Esophagus muscularis mucosa (tissue), 4 donors: ENCODE measurements at regions not wholly inside any gene's neighbourhood (a gene's known extent, or its start where the extent isn't known, plus 50 kb on each side); places are given as distances from the start of the nearest gene placed in this dataset.

Source experiments
- DNase-seq: peaks from one replicate; pipeline ENCODE4 v3.0.0-alpha.2; 2017; ENCODE audit errors: extremely low spot score
- H3K27ac ChIP-seq, 4 donors: fragments of 200-600 bp; sonication (generic); replicated peaks in 1 of 4; 1 replicate in 3 of 4; 2 replicates in 1 of 4; pipeline ENCODE4 v1.5.1; 2016 to 2019; ENCODE audit warnings: mild to moderate bottlenecking in 1 of 4
- H3K27me3 ChIP-seq, 4 donors: fragments of 200-600 bp; sonication (generic); one replicate each; pipeline versions ENCODE4 v1.5.1 to v1.6.0; 2016 to 2019
- H3K36me3 ChIP-seq, 4 donors: fragments of 200-600 bp; sonication (generic); one replicate each; pipeline ENCODE4 v1.5.1; 2016 to 2019
- H3K4me1 ChIP-seq, 4 donors: fragments of 200-600 bp; sonication (generic); one replicate each; pipeline ENCODE4 v1.5.1; 2016 to 2019
- H3K4me3 ChIP-seq, 4 donors: fragments of 200-600 bp; sonication (generic); 1 replicate in 2 of 4; 2 replicates in 2 of 4; pipeline ENCODE4 v1.5.1; 2016 to 2019; ENCODE audit warnings: mild to moderate bottlenecking in 4 of 4, moderate library complexity in 1 of 4
- H3K9me3 ChIP-seq, 4 donors: fragments of 200-600 bp; sonication (generic); 1 replicate in 3 of 4; 2 replicates in 1 of 4; pipeline ENCODE4 v1.5.1; 2016 to 2019
- EP300 ChIP-seq: sonication (generic); formaldehyde crosslinking; IDR thresholded peaks from one replicate; pipeline ENCODE4 v1.6.1; 2017; ENCODE audit warnings: antibody characterized with exemption
- POLR2A ChIP-seq: fragments of 450-650 bp; IDR thresholded peaks from one replicate; pipeline ENCODE4 v1.6.1; 2017; ENCODE audit warnings: antibody characterized with exemption, moderate library complexity, mild to moderate bottlenecking, low read depth
- POLR2AphosphoS5 ChIP-seq, 2 donors: sonication (generic); formaldehyde crosslinking; IDR thresholded peaks; one replicate each; pipeline ENCODE4 v1.6.1; 2017; ENCODE audit warnings: antibody characterized with exemption in 2 of 2
- WGBS: methylation state at CpG from one replicate; pipeline ENCODE4 v1.1.5; 2018; 5-methylcytosine and 5-hydroxymethylcytosine counted together
- intact Hi-C: fragments of 100-400 bp; cut with DNase I; formaldehyde crosslinking; loops from one replicate; pipeline ENCODE4 v1.15.1; 2023
- TF ChIP-seq, protein P1 (sequence below), 3 experiments: fragments of 200-600 bp in 2 of 3; fragments of 450-650 bp in 1 of 3; sonication (generic) in 2 of 3; IDR thresholded peaks; one replicate each; pipeline ENCODE4 v1.5.1; 2017 to 2019; ENCODE audit warnings: antibody characterized with exemption in 3 of 3, mild to moderate bottlenecking in 2 of 3, moderate library complexity in 1 of 3

DNA sequence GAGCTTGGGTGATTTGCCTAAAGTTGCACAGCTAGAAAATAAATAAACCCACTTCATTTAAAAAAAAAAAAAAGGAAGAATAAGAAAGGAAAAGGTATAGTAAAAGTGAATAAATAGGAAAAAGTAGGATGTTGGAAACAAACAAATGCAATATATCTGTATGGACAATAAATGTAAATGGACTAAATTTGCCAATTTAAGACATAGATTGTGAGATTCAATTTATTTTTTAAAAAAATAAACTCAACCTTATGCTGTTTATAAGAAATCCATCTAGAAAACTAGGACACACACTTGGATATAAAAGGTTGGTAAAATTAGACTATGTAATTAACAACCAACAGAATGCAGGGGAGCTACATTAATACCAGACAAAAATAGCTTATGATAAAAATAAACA lies 300.0 kb downstream of the AJAP1 start:
- DNase-seq = no peak
- no peak overlapping the region for H3K4me3 ChIP-seq
- no peaks in the 10 kb centered on the region for H3K36me3 ChIP-seq
- intact Hi-C loops = no loop called here
- peaks cover 0 to 40% (median 24%) of the 10 kb centered on the region in 4 donors for H3K9me3 ChIP-seq
- no peaks in the 10 kb centered on the region for H3K4me1 ChIP-seq
- no peak overlapping the region for H3K27ac ChIP-seq
- H3K27me3 ChIP-seq = peaks cover 0 to 10% (median 0%) of the 10 kb centered on the region in 4 donors
- TF ChIP-seq, protein P1, sequence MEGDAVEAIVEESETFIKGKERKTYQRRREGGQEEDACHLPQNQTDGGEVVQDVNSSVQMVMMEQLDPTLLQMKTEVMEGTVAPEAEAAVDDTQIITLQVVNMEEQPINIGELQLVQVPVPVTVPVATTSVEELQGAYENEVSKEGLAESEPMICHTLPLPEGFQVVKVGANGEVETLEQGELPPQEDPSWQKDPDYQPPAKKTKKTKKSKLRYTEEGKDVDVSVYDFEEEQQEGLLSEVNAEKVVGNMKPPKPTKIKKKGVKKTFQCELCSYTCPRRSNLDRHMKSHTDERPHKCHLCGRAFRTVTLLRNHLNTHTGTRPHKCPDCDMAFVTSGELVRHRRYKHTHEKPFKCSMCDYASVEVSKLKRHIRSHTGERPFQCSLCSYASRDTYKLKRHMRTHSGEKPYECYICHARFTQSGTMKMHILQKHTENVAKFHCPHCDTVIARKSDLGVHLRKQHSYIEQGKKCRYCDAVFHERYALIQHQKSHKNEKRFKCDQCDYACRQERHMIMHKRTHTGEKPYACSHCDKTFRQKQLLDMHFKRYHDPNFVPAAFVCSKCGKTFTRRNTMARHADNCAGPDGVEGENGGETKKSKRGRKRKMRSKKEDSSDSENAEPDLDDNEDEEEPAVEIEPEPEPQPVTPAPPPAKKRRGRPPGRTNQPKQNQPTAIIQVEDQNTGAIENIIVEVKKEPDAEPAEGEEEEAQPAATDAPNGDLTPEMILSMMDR (IDR thresholded peaks at IDR 0.05) = no peak

DNA sequence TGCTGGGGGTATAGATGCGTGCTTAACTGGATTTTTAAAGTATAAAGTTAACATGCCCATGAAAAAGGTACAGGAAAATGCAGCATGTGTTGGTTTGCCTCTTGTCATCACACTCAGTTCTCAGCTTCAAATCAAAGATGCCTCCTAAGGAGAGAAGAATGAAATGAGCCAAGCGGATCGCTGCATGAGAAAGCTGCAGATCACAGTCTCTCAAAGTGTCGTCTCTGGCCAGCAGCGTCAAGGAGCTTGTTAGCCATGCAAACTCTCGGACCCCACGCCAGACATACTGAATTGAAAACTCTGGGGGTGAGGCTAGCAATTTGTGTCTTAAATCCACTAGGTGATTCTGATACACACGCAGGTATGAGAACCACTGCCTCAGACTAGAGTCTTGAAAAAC lies 297.2 kb downstream of the AJAP1 start:
- peaks cover 0 to 40% (median 24%) of the 10 kb centered on the region in 4 donors for H3K9me3 ChIP-seq
- no peaks in the 10 kb centered on the region for H3K4me1 ChIP-seq
- no peak overlapping the region for H3K27ac ChIP-seq
- H3K27me3 ChIP-seq = peaks cover 0 to 13% (median 0%) of the 10 kb centered on the region in 4 donors
- DNase-seq = no peak
- 89% methylated on average over 8 of the region's 8 CpGs for WGBS
- TF ChIP-seq, protein P1 (IDR thresholded peaks at IDR 0.05) = no peak
- TF ChIP-seq POLR2A (no peak), EP300 (no peak), POLR2AphosphoS5 (IDR thresholded peaks at IDR 0.05) (no peak)
- H3K36me3 ChIP-seq = no peaks in the 10 kb centered on the region
- intact Hi-C loops = no loop called here
- no peak overlapping the region for H3K4me3 ChIP-seq

DNA sequence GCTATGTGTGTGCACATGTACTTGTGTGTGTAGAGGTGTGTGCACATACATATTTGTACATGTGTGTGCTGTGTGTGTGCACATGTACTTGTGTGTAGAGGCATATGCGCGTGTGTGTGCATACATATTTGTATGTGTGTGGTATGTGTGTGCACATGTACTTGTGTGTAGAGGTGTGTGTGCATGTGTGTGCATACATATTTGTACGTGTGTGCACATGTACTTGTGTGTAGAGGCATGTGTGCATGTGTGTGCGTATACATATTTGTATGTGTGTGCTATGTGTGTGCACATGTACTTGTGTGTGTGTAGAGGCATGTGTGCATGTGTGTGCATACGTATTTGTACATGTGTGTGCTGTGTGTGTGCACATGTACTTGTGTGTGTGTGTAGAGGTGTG lies 291.9 kb downstream of the AJAP1 start:
- no peak for DNase-seq
- H3K4me3 ChIP-seq = no peak overlapping the region
- 82% methylated on average over 5 of the region's 5 CpGs for WGBS
- H3K36me3 ChIP-seq = no peaks in the 10 kb centered on the region
- no peak for TF ChIP-seq POLR2A
- no peak for TF ChIP-seq EP300
- H3K9me3 ChIP-seq = no peaks in the 10 kb centered on the region
- peaks cover 0 to 24% (median 0%) of the 10 kb centered on the region in 4 donors for H3K27me3 ChIP-seq
- H3K4me1 ChIP-seq = peaks cover 0 to 6% (median 0%) of the 10 kb centered on the region in 4 donors
- intact Hi-C loops = no loop called here
- H3K27ac ChIP-seq = no peak overlapping the region

DNA sequence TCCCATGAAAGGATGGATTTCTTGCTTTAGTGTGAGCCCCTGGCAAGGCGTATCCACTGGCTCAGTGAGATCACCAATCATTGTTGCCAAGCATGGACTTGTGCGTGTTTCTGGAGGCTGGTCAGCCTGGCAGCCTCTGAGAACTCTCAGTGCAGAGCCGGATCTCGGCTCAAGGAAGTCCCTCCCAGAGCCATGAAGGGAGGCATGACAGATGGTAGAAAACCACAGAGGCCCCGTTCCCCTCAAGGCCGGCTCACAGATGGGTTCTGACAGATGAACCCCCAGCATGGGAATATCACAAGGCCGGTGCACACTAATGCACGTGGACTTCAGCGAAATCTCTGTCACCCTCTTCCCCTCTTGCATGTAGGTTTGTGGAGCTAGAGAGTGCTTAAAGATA lies 290.5 kb downstream of the AJAP1 start:
- intact Hi-C loops = no loop called here
- Histone ChIP-seq H3K27me3 (peaks cover 0 to 27% (median 0%) of the 10 kb centered on the region in 4 donors), H3K9me3 (no peaks in the 10 kb centered on the region), H3K27ac (no peak overlapping the region), H3K4me3 (no peak overlapping the region), H3K36me3 (no peaks in the 10 kb centered on the region), H3K4me1 (peaks cover 0 to 6% (median 0%) of the 10 kb centered on the region in 4 donors)
- WGBS = 89% methylated on average over 8 of the region's 9 CpGs
- TF ChIP-seq EP300 (no peak), POLR2AphosphoS5 (IDR thresholded peaks at IDR 0.05) (no peak), POLR2A (no peak)
- TF ChIP-seq, protein P1 (IDR thresholded peaks at IDR 0.05) = no peak
- no peak for DNase-seq

DNA sequence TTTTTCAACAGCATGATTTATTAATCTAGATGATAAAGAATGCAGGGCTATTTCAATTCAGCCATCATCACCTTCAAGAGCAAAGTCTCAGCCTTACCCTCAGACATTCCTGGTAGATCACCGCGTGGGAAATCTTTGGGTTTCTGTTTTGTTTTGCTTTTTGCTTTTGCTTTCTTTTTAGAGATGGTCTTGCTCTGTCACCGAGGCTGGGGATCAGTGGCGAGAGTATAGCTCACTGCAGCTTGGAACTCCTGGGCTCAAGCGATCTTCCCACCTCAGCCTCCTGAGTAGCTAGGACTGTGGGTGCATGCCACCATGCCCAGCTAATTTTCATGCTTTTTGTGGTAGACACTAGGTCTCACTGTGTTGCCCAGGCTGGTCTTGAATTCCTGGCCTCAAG lies 289.7 kb downstream of the AJAP1 start:
- DNase-seq = no peak
- H3K4me1 ChIP-seq = peaks cover 0 to 6% (median 0%) of the 10 kb centered on the region in 4 donors
- no peak overlapping the region for H3K4me3 ChIP-seq
- TF ChIP-seq, protein P1 (IDR thresholded peaks at IDR 0.05) = no peak
- TF ChIP-seq EP300 = no peak
- intact Hi-C loops = no loop called here
- H3K27ac ChIP-seq = no peak overlapping the region
- H3K27me3 ChIP-seq = peaks cover 0 to 21% (median 0%) of the 10 kb centered on the region in 4 donors
- 73% methylated on average over 5 of the region's 5 CpGs for WGBS
- no peaks in the 10 kb centered on the region for H3K9me3 ChIP-seq
- H3K36me3 ChIP-seq = no peaks in the 10 kb centered on the region
